ENCODE measurements at regions not wholly inside any gene's neighbourhood (a gene's known extent, or its start where the extent isn't known, plus 50 kb on each side); places are given as distances from the start of the nearest gene placed in this dataset.

DNA sequence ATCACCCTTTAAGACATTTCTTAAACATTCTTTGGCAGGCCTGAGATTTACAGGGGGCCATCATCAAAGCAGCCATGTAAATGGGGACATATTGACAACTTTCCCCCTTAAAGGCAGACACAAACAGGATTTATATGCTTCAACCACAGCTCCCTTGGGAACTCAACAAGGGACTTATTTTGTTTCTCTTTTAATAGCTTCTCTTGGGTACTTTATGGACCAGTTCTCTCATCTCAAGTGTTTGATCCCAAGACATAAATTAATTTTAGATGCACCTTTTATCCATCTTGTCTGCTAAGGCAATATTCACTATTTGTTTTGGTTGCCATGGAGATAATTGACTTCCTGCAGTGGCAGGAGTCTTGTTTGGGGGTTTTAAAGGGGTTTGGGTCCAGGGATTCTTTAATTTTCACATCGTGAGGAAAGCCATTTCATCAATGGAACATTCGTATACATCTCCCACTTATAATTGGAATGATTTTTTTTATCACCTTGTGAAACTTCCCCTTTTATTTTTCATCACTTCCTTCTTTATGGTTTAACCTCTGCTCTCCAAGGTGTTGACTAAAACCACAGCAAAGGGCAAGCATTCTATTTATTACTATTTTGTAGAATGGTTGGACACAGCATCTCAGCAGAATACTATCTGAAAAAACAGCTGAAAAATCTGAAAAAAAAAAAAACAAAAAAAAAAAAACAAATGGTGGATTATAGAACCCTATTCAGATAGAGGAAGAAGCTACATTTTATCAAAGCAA is 726.0 kb downstream of the DIAPH3 start:
- TF ChIP-seq, protein P1, sequence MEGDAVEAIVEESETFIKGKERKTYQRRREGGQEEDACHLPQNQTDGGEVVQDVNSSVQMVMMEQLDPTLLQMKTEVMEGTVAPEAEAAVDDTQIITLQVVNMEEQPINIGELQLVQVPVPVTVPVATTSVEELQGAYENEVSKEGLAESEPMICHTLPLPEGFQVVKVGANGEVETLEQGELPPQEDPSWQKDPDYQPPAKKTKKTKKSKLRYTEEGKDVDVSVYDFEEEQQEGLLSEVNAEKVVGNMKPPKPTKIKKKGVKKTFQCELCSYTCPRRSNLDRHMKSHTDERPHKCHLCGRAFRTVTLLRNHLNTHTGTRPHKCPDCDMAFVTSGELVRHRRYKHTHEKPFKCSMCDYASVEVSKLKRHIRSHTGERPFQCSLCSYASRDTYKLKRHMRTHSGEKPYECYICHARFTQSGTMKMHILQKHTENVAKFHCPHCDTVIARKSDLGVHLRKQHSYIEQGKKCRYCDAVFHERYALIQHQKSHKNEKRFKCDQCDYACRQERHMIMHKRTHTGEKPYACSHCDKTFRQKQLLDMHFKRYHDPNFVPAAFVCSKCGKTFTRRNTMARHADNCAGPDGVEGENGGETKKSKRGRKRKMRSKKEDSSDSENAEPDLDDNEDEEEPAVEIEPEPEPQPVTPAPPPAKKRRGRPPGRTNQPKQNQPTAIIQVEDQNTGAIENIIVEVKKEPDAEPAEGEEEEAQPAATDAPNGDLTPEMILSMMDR (conservative IDR thresholded peaks at IDR 0.05; ENCODE audit: low read length), result no peak
- TF ChIP-seq EZH2phosphoT487 (IDR thresholded peaks at IDR 0.05; ENCODE audit: borderline replicate concordance), result no peak
